NCI-H1105 (cell line): ENCODE measurements at regions not wholly inside any gene's neighbourhood (a gene's known extent, or its start where the extent isn't known, plus 50 kb on each side); places are given as distances from the start of the nearest gene placed in this dataset.
"Not testable (repeated sequence)": the region's sequence is repeated elsewhere in the genome, so short reads cannot be mapped to it uniquely, and the experiment has no call there.

Source experiments
- DNase-seq: peaks from one replicate; lab custom pipeline; 2025; lab: John Stamatoyannopoulos, UW

DNA sequence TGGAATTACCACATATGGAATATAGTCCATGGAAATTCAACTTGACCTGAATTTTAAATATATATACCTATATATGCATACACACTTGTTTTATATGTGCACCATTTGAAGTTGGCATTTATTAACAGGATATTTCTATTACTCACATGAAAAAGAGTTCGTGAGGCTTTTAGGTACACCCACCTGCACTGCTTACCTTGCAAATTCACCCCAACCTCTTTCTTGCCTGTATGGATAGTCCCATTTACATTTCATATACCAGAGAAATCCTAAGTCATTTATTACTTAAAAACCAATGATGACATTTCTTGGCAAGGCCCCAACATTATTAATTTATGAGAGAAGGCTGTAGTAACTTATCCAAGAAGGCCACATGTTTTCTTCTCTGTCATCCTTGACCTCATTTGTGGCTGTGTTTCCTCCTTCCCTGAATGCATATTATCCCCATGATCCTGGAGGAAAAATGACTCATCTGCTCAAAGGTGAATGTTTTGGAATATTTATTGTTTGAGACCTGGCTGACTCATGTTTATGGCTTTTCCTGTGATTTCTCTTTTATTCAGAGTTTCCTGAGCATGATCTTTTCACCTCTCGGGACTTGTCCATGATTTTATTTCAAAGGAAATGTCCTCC lies 62.2 kb upstream of the FAM241A start:
- no peak for DNase-seq

DNA sequence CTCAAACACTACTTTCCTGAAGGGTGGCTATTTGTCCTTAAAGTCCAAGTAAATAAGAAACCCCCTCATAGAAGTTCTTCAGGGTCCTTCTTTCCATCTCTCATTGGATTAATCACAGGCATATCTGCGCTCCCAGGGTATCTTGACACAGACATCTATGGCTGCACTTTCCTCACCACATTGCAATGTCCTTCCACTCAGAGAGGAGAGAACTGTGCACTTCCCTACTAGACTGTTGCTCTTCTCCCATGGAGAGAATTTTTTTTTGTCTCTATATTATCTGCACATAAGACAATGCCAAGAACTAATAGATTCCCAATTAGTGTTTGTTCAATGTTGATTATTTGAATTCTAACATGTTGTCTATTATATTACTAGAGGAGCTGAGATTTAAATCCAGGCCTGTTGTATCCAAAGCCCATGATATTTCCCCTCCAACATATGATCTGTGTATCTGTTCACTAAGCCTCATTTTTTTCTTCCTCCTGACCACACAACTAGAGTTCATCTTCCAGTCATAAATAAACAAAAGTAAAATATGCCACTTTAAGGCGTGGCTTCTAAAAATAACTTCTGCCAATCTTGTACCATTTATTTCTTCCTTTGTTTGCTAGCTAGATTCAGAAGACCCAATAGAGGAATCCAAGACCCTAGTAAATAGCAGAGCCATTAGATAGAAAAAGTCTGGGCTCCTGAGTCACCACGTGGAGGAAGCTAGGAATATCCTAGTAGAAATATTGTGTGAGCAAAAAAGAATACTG lies 61.5 kb upstream of the FAM241A start:
- DNase-seq: no peak

DNA sequence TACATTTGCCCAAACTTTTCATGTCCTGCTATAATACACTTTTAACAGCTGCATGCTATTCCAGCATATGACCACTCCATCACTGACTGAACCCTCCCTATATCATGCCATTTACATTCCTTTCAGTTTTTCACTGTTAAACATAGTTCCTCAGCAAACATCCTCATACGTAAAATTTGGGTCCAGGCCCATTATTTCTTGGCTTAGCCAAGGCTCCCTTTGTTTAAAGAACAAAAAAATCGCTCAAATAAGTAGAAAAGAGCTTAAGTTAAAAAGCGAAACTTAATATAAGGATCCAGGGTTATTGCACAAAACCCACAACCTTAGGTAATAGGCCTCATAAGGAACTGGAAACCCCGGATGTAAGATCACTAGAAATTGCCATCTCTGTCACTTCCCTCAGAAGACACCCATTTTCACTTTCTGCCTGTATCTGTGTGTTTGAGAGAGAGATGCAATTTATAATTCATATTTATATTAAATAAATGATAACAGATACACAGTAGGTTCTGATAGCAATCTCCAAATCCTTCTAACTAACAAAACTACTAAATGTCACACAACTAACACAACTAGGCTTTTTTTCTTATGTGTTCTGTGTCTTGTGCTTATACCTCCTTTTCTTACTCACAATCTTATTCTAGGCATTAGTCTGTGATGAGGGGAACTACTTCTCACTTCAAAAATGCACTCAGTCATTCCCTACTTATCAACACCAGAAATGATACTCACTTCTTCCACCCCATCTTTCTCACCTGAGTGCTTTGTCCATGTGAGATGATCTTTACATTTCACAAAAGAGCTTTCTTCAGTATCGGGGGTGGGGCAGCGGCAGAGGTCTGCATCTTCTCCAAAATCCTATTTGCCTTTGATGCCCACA lies 59.9 kb upstream of the FAM241A start:
- DNase-seq: no peak

DNA sequence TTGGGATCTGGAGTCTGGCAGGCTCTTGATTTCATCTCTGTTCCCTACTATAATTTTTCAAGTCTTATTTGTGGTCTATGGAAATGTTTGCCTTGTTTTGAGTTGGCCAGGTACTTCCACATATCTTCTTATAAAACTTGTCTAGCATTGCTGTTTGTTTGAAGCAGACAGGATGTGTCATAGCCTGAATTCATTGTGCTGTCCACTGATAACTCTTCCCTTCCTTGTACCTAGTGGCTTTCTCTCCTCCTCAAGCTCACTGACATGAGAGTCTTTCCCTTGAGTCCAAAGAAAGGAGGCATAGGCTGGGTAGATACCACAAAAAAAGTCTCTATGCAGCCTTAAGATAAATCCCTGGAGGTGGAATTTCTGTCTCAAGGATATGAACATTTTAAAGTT lies 59.2 kb upstream of the FAM241A start:
- DNase-seq: no peak

DNA sequence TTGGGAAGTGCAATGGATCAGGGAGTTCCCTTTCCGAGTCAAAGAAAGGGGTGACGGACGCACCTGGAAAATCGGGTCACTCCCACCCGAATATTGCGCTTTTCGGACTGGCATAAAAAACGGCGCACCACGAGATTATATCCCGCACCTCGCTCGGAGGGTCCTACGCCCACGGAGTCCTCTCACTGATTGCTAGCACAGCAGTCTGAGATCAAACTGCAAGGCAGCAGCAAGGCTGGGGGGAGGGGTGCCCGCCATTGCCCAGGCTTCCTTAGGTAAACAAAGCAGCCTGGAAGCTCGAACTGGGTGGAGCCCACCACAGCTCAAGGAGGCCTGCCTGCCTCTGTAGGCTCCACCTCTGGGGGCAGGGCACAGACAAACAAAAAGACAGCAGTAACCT lies 58.6 kb upstream of the FAM241A start:
- DNase-seq: not testable (repeated sequence)

DNA sequence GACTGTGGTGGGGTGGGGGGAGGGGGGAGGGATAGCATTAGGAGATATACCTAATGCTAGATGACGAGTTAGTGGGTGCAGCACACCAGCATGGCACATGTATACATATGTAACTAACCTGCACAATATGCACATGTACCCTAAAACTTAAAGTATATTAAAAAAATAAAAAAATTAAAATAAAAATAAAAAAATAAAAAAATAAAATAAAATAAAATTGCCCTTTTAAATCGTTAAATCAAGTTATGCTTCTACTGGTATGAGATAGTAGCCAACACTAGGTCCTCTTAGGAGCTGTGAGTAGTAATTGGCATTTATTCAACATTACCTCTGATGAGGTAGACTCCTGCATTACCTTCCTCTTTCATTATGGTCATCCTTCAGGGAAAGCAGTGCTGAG lies 52.9 kb upstream of the FAM241A start:
- not testable (repeated sequence) for DNase-seq

DNA sequence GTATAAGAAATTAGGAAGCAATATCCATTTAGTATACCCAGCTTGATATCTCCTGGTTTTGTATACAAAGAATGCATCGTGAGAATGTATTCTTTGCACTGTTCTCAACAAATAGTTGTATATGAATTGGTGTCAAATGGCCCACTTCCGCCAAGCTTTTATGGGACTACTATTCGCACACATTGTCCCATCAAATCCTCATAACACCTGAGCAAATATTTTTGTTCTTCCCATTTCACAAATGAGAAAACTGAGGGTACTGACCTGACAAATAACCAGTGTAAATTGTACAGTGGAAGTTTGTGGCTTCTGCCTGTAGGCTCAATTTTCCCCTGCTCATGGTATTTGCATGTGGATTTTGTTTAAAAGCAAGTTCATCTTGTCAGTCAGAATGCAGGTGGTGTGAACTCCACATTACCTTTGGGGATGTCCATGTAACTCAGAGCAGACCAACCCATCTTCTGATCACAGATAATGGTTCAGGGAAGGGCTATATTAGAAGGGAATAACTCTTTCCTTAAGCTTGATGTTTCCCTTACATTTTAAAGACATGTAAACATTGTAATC lies 51.5 kb upstream of the FAM241A start:
- no peak for DNase-seq

DNA sequence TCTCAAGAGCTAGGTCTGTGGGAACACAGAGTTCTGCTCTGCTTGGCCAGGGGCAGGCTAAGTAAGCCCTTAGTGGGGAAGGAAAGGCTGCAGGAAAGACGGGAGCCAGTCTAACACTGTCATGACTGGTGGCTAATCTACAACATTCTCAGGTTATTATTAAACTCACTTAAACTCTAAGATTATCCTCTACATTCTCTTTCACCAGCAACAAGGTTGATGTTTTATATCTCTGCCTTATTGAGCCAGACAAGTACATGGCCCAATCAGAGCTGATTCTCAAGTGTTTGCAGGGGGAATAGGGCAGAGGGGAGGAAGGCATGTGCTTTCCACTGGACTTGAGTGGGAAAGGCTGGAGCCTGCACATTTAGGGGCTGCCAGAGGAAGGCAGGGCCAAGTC lies 50.9 kb upstream of the FAM241A start:
- DNase-seq: no peak
